ENCODE measurements at regions not wholly inside any gene's neighbourhood (a gene's known extent, or its start where the extent isn't known, plus 50 kb on each side); places are given as distances from the start of the nearest gene placed in this dataset.

GRCh38 chr2:59787095-59787494, 766.4 kb downstream of the BCL11A start:
- Mint-ChIP-seq H3K4me1 (no peaks in the 10 kb centered on the region), H3K4me3 (no peak overlapping the region), H3K27ac (no peak overlapping the region), H3K27me3 (ENCODE audit: low read depth) (no peaks in the 10 kb centered on the region), H3K9me3 (no peaks in the 10 kb centered on the region), H3K36me3 (ENCODE audit: low read depth) (no peaks in the 10 kb centered on the region)
- TF ChIP-seq CTCF (IDR thresholded peaks at IDR 0.05; ENCODE audit: unreplicated experiment in 3 of 3): no peak

GRCh38 chr2:59786684-59787083, 766.8 kb downstream of the BCL11A start:
- H3K36me3 Mint-ChIP-seq (ENCODE audit: low read depth): no peaks in the 10 kb centered on the region
- H3K27ac Mint-ChIP-seq: no peak overlapping the region
- TF ChIP-seq CTCF (IDR thresholded peaks at IDR 0.05; ENCODE audit: unreplicated experiment in 3 of 3): no peak
- no peaks in the 10 kb centered on the region for H3K4me1 Mint-ChIP-seq
- no peaks in the 10 kb centered on the region for H3K27me3 Mint-ChIP-seq (ENCODE audit: low read depth)
- no peak overlapping the region for H3K4me3 Mint-ChIP-seq
- H3K9me3 Mint-ChIP-seq: no peaks in the 10 kb centered on the region

- Mint-ChIP-seq H3K27me3 (ENCODE audit: low read depth) (no peaks in the 10 kb centered on the region), H3K4me1 (peaks cover 13% of the 10 kb centered on the region), H3K36me3 (ENCODE audit: low read depth) (no peaks in the 10 kb centered on the region), H3K4me3 (no peak overlapping the region), H3K9me3 (no peaks in the 10 kb centered on the region), H3K27ac (no peak overlapping the region)
- TF ChIP-seq CTCF (IDR thresholded peaks at IDR 0.05; ENCODE audit: unreplicated experiment in 3 of 3): no peak
Observed at GRCh38 chr2:59779571-59779970, 773.9 kb downstream of the BCL11A start.

- Mint-ChIP-seq H3K4me1 (peaks cover 13% of the 10 kb centered on the region), H3K36me3 (ENCODE audit: low read depth) (no peaks in the 10 kb centered on the region), H3K27ac (no peak overlapping the region), H3K27me3 (ENCODE audit: low read depth) (no peaks in the 10 kb centered on the region), H3K4me3 (no peak overlapping the region), H3K9me3 (no peaks in the 10 kb centered on the region)
- no peak for TF ChIP-seq CTCF (IDR thresholded peaks at IDR 0.05; ENCODE audit: unreplicated experiment in 3 of 3)
Observed at GRCh38 chr2:59777120-59777519, 776.3 kb downstream of the BCL11A start.

- TF ChIP-seq CTCF (IDR thresholded peaks at IDR 0.05; ENCODE audit: unreplicated experiment in 3 of 3): no peak
- H3K27me3 Mint-ChIP-seq (ENCODE audit: low read depth): no peaks in the 10 kb centered on the region
- peaks cover 13% of the 10 kb centered on the region for H3K4me1 Mint-ChIP-seq
- H3K4me3 Mint-ChIP-seq: no peak overlapping the region
- H3K27ac Mint-ChIP-seq: no peak overlapping the region
- H3K9me3 Mint-ChIP-seq: no peaks in the 10 kb centered on the region
- no peaks in the 10 kb centered on the region for H3K36me3 Mint-ChIP-seq (ENCODE audit: low read depth)
Observed at GRCh38 chr2:59776726-59777008, 776.8 kb downstream of the BCL11A start.

GRCh38 chr2:59774821-59775433, 778.5 kb downstream of the BCL11A start:
- H3K4me3 Mint-ChIP-seq: no peak overlapping the region
- H3K27me3 Mint-ChIP-seq (ENCODE audit: low read depth): no peaks in the 10 kb centered on the region
- no peaks in the 10 kb centered on the region for H3K9me3 Mint-ChIP-seq
- no peaks in the 10 kb centered on the region for H3K36me3 Mint-ChIP-seq (ENCODE audit: low read depth)
- TF ChIP-seq CTCF (IDR thresholded peaks at IDR 0.05; ENCODE audit: unreplicated experiment in 3 of 3): no peak
- H3K27ac Mint-ChIP-seq: no peak overlapping the region
- H3K4me1 Mint-ChIP-seq: peaks cover 9% of the 10 kb centered on the region

Measured in nephron (organoid).